ENCODE measurements at regions not wholly inside any gene's neighbourhood (a gene's known extent, or its start where the extent isn't known, plus 50 kb on each side); places are given as distances from the start of the nearest gene placed in this dataset.

DNA sequence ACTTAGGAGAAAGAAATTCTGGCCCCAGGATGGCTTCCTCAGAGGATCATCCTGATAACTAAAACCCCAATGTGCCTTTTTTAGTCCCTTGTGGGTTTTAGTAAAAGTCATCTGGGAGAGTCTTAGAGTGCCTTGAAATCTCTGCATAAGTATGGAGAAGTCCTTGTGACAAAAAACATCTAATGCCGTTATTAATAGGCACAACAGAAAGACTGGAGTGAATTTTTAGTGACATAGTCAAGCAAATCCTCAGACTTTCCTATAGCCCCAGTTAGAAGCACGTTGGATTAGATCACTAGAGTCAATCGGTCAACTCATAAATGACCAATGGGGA lies 108.2 kb upstream of the MPDZ start:
- TF ChIP-seq, protein P1, sequence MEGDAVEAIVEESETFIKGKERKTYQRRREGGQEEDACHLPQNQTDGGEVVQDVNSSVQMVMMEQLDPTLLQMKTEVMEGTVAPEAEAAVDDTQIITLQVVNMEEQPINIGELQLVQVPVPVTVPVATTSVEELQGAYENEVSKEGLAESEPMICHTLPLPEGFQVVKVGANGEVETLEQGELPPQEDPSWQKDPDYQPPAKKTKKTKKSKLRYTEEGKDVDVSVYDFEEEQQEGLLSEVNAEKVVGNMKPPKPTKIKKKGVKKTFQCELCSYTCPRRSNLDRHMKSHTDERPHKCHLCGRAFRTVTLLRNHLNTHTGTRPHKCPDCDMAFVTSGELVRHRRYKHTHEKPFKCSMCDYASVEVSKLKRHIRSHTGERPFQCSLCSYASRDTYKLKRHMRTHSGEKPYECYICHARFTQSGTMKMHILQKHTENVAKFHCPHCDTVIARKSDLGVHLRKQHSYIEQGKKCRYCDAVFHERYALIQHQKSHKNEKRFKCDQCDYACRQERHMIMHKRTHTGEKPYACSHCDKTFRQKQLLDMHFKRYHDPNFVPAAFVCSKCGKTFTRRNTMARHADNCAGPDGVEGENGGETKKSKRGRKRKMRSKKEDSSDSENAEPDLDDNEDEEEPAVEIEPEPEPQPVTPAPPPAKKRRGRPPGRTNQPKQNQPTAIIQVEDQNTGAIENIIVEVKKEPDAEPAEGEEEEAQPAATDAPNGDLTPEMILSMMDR (conservative IDR thresholded peaks at IDR 0.05; ENCODE audit: low read depth, low read length) = no peak
- no peak for TF ChIP-seq EZH2 (IDR thresholded peaks at IDR 0.05; ENCODE audit: borderline replicate concordance, low read depth, low read length, poor library complexity, severe bottlenecking)

Data from A673 (cell line).